ENCODE measurements at regions not wholly inside any gene's neighbourhood (a gene's known extent, or its start where the extent isn't known, plus 50 kb on each side); places are given as distances from the start of the nearest gene placed in this dataset.

DNA sequence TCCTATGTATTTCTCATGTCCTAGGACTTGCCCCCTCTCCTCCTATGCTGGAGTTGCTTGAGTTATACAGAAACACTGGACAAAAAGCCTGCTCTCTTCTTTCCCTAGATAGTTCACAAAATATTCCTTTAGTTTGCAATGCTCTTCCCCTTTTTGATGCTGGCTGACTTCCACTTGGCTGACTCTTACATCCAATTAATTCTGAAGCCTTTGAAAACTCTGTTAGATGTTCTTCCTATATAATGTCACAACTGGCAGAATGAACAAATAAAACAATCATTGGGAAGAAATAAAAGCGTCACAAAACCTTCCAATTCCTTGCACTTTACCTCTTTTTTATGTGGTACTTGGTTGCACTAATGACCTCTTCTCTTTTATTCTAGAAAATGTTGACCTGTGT, 253.8 kb upstream of the CITED2 start:
- no peak for DNase-seq

- no peak for DNase-seq
These were observed 252.6 kb upstream of the CITED2 start for GRCh38 chr6:139627091-139627490.

- DNase-seq, result no peak
These were observed 251.8 kb upstream of the CITED2 start for GRCh38 chr6:139625998-139626975.

- no peak for DNase-seq
These were observed 250.9 kb upstream of the CITED2 start for GRCh38 chr6:139625081-139625939.

DNA sequence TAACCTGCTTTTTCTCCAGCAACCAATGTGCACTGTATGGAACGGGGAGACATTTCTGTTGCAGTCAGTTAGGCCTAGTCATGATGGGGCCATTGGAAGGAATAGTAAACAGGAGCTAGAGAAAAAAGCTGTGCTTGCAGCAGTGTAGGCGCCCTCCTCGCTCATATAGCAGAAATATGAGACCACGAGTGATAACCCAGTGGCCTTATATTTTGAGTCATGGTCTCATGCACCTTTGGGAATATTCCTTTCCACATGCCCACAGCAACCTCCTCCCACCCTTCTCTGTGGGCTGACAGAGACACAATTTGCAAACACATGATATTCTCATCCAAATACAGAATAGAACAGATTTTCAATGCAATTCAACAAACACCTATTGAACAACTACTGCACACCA, 248.9 kb upstream of the CITED2 start:
- no peak for DNase-seq

GRCh38 chr6:139613496-139613895, 239.0 kb upstream of the CITED2 start:
- no peak for DNase-seq

DNA sequence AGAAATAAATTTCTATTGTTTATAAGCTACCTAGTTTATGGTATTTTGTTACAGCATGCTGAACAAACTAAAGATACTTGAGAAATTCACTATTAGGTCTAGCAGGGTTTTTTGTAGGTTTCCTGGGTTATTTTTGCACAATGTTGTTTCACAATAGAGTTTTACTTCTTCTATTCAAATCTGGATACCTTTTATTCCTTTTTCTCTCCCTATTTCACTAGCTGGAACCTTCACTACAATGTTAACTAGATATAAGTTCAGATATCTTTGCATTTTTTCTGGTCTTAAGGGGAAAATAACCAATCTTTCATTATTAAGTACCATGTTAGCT, 237.7 kb upstream of the CITED2 start:
- no peak for DNase-seq

GRCh38 chr6:139611327-139612134, 237.1 kb upstream of the CITED2 start:
- no peak for DNase-seq

DNA sequence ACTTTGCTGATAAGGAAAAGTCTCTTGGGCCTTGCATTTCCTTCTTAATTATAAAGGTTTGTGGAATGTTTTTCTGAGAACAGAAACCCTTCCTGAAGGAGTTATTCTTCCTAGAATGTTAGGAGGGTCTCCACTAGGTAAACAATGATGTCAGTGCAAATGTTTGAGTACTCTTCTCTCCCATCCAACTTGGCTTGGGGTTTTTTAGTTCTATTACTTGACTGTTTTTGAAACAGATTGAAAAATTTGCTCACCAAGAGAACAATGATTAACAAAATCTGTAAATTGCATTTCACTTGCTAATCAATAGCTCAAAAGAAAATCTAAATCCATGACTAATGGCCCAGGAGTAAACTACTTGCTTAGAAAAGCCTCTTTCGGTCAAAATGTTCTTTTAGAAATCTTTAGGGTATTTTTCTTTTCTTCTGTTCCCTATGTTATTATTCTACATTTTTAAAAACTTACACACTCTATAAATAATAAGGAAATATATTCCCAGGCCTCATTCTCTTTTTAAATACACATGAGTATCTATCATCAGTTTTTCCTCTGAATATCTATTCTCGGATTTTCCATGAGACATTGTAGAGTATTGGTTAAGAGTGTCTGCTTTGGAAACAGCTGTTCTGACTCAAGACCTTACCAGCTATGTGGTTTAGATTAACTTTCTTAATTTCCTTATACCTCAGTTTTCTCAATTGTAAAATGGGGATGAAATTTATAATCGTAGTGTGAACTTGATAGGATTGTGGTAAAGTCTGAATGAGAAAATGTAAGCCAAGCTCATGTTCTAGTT, 234.2 kb upstream of the CITED2 start:
- DNase-seq, result no peak

GRCh38 chr6:139605350-139605749, 230.9 kb upstream of the CITED2 start:
- no peak for DNase-seq

- no peak for DNase-seq
These were observed 229.1 kb upstream of the CITED2 start for GRCh38 chr6:139603581-139603980.

DNA sequence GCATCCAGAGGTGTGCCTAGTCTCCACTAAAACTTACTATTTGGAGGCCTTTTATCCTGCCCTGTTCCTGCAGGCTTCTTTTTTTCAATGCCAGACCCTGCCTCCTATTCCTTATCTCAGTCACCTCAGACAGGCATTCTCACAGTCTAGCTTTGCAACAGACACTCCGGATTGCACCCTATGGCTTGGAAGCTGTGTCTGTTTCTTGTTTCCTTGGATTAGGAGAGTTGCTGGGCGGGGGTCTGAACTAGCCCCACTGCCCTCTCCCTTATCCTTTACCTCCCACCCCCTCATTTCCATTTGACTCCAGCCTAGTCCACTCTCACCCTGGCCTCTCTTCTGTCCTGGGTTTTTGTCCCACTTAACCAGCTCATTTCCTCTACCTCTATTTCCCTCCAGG, 228.1 kb upstream of the CITED2 start:
- DNase-seq, result no peak

DNA sequence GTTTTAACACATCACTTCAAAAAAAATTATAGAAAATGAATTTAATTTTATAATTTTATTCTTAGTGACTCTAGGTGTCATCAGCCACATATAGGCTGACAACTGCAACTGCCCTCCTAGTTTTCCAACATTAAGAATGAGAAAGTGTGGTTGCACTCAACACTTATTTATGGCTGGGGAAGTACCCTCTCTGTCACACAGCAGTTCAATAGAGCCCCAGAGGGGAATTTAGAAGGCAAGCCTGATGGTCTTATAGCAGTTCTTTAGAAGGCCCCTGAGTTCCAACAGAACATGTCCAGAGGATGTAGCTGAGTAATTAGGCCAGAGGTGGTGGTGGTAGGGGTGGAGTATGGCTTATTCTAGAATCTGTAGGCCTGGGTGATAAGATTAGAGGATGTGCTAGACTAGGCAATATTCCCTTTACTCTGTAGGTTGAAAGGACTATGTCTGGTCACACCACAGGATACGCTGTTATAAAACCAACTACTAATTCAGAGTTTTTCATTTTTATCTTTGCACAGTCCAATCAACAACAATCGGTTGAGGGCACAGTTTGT, 226.5 kb upstream of the CITED2 start:
- no peak for DNase-seq

DNA sequence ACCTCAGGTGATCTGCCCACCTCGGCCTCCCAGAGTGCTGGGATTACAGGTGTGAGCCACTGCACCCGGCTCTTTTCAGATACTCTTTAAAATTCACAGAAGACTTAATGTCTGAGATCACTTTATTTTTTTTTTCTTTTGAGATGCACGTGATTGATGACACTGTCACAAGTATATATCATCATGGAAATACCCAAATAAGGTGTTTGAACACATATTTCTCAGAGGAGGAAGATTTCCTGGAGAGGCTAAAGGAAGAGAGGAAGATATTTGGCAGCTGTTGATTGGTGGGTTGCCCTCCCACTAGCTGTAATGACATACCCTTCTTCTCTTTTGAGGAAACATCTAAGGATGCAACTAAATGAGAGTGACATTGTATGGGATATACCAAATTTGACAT, 225.9 kb upstream of the CITED2 start:
- no peak for DNase-seq

- peak; percentile 87 for DNase-seq
These were observed 223.6 kb upstream of the CITED2 start for GRCh38 chr6:139597771-139598755.

- no peak for DNase-seq
These were observed 222.8 kb upstream of the CITED2 start for GRCh38 chr6:139597087-139597763.

DNA sequence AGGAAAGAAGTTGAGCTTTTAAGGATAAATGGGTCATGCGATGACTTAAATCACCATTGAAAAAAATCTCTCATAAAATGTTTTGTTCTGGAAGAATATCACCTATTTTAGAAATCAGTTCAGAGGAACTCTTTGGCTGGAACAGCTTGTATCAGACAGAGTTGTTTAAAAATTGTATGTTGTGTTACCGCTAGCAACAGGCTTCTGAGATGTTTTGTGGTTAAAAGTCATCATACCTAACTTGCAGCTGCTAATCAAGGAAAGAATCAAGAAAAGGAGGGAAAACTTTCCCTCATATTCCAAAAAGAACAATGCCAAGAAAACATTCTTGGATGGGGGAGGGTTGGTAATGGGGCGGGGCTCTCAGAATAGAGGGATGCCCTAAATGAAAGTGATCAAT, 220.7 kb upstream of the CITED2 start:
- DNase-seq, result no peak

GRCh38 chr6:139594333-139594965, 220.0 kb upstream of the CITED2 start:
- no peak for DNase-seq

DNA sequence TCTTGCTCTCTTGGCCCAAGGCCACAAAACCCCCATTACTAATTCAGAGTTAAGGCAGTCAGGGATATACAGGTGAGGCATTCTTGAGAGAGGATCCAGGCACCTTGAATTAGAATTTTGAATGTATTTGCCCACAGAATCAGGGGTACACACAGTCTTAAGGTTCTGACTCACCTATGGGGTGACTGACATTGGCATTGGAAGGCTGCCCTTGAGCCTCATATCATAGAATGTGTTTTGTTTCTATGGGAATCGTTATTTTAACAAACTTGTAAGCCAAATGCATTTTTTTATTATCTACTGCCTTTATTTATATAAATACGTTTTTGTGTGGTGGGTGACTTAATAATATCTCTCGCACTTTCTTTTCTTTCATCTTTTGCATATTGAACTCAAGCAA, 218.6 kb upstream of the CITED2 start:
- no peak for DNase-seq

GRCh38 chr6:139592011-139592410, 217.6 kb upstream of the CITED2 start:
- no peak for DNase-seq

Data from right forelimb (tissue), 1 donor.